WTC11 (cell line): ENCODE measurements at regions not wholly inside any gene's neighbourhood (a gene's known extent, or its start where the extent isn't known, plus 50 kb on each side); places are given as distances from the start of the nearest gene placed in this dataset.

Experiments used
- ATAC-seq: fragments of 200-7000 bp; cut with Tn5 transposase; 2 replicates; pipeline ENCODE4 v1.10.0; 2021; ENCODE audit warnings: mild to moderate bottlenecking, moderate library complexity
- CTCF ChIA-PET: fragments of 300-600 bp; sonication (Branson Sonifier 250); formaldehyde crosslinking; loops from one replicate; lab custom pipeline; 2021; ENCODE audit warnings: antibody characterized with exemption; lab: Charles Lee
- POLR2A ChIA-PET: fragments of 350-600 bp; sonication (Branson Sonifier 250); formaldehyde crosslinking; loops from one replicate; lab custom pipeline; 2021; ENCODE audit warnings: antibody characterized with exemption; lab: Charles Lee
- DNase-seq: peaks from one replicate; pipeline ENCODE4 v3.0.0; 2021; ENCODE audit warnings: low spot score
- H3K27ac Mint-ChIP-seq: 2 replicates; pipeline ENCODE4 v1.8.0; 2021; ENCODE audit warnings: mixed read lengths
- H3K27me3 Mint-ChIP-seq: 2 replicates; pipeline ENCODE4 v1.8.0; 2021; ENCODE audit warnings: low read depth, mild to moderate bottlenecking, moderate library complexity, mixed read lengths
- H3K36me3 Mint-ChIP-seq: 2 replicates; pipeline ENCODE4 v1.8.0; 2021; ENCODE audit warnings: mixed read lengths
- H3K4me1 Mint-ChIP-seq: 2 replicates; pipeline ENCODE4 v1.8.0; 2022; ENCODE audit warnings: mixed read lengths
- H3K4me3 Mint-ChIP-seq: 2 replicates; pipeline ENCODE4 v1.8.0; 2021; ENCODE audit warnings: mild to moderate bottlenecking, moderate library complexity, mixed read lengths
- H3K9me3 Mint-ChIP-seq: 2 replicates; pipeline ENCODE4 v1.8.0; 2021; ENCODE audit warnings: mixed read lengths
- ATF3 ChIP-seq: sonication (generic); formaldehyde crosslinking; conservative IDR thresholded peaks from 2 replicates; pipeline ENCODE4 v1.8.1; 2022; ENCODE audit warnings: mild to moderate bottlenecking, missing genetic modification reagents
- CBFB ChIP-seq: sonication (generic); formaldehyde crosslinking; IDR thresholded peaks from 2 replicates; pipeline ENCODE4 v1.8.1; 2022; ENCODE audit warnings: mild to moderate bottlenecking, low read depth, missing genetic modification reagents
- E2F5 ChIP-seq: sonication (generic); formaldehyde crosslinking; IDR thresholded peaks from 2 replicates; pipeline ENCODE4 v1.8.1; 2022; ENCODE audit warnings: mild to moderate bottlenecking, moderate library complexity, missing genetic modification reagents
- ELF4 ChIP-seq: sonication (generic); formaldehyde crosslinking; IDR thresholded peaks from 2 replicates; pipeline ENCODE4 v1.8.1; 2022; ENCODE audit warnings: low read depth, mild to moderate bottlenecking, moderate library complexity, missing genetic modification reagents
- ERG ChIP-seq: fragments of 250-450 bp; sonication (Bioruptor Pico); IDR thresholded peaks from 2 replicates; pipeline ENCODE4 v1.8.0; 2021; ENCODE audit warnings: mild to moderate bottlenecking
- ESRRA ChIP-seq: sonication (generic); formaldehyde crosslinking; IDR thresholded peaks from 2 replicates; pipeline ENCODE4 v1.8.1; 2022; ENCODE audit warnings: mild to moderate bottlenecking, missing genetic modification reagents, borderline replicate concordance
- FOXJ3 ChIP-seq: sonication (generic); formaldehyde crosslinking; IDR thresholded peaks from 2 replicates; pipeline ENCODE4 v1.9.0; 2021; ENCODE audit warnings: missing genetic modification reagents, mild to moderate bottlenecking, borderline replicate concordance
- FOXK1 ChIP-seq: sonication (generic); formaldehyde crosslinking; IDR thresholded peaks from 2 replicates; pipeline ENCODE4 v1.8.0; 2022; ENCODE audit warnings: mild to moderate bottlenecking, moderate library complexity, missing genetic modification reagents
- FOXP1 ChIP-seq: sonication (generic); formaldehyde crosslinking; IDR thresholded peaks from 2 replicates; pipeline ENCODE4 v1.8.0; 2022; ENCODE audit warnings: missing genetic modification reagents, mild to moderate bottlenecking, moderate library complexity, borderline replicate concordance
- MXD4 ChIP-seq: fragments of 250-450 bp; sonication (Bioruptor Pico); IDR thresholded peaks from 2 replicates; pipeline ENCODE4 v1.8.0; 2021; ENCODE audit warnings: mild to moderate bottlenecking, moderate library complexity, borderline replicate concordance
- OVOL2 ChIP-seq: fragments of 250-450 bp; sonication (Bioruptor Pico); IDR thresholded peaks from 2 replicates; pipeline ENCODE4 v1.9.0; 2021; ENCODE audit warnings: mild to moderate bottlenecking, borderline replicate concordance
- SMAD3 ChIP-seq: sonication (generic); formaldehyde crosslinking; IDR thresholded peaks from 2 replicates; pipeline ENCODE4 v1.8.0; 2022; ENCODE audit warnings: missing genetic modification reagents, mild to moderate bottlenecking, borderline replicate concordance
- SOX15 ChIP-seq: fragments of 250-450 bp; sonication (Bioruptor Pico); IDR thresholded peaks from 2 replicates; pipeline ENCODE4 v1.9.0; 2021; ENCODE audit warnings: mild to moderate bottlenecking
- TCF7 ChIP-seq: sonication (generic); formaldehyde crosslinking; IDR thresholded peaks from 2 replicates; pipeline ENCODE4 v1.8.0; 2022; ENCODE audit warnings: mild to moderate bottlenecking, low read depth, missing genetic modification reagents, moderate library complexity
- ZNF138 ChIP-seq: sonication (generic); formaldehyde crosslinking; conservative IDR thresholded peaks from 2 replicates; pipeline ENCODE4 v1.8.1; 2022; ENCODE audit warnings: mild to moderate bottlenecking, moderate library complexity, missing genetic modification reagents
- ZNF317 ChIP-seq: sonication (generic); formaldehyde crosslinking; IDR thresholded peaks from 2 replicates; pipeline ENCODE4 v1.8.1; 2023; ENCODE audit warnings: low read depth, mild to moderate bottlenecking, moderate library complexity, missing genetic modification reagents, borderline replicate concordance
- TF ChIP-seq, protein P1 (sequence below): sonication (generic); formaldehyde crosslinking; IDR thresholded peaks from 2 replicates; pipeline ENCODE4 v1.8.1; 2022; ENCODE audit warnings: low read depth, mild to moderate bottlenecking, moderate library complexity, missing genetic modification reagents, borderline replicate concordance
- TF ChIP-seq, protein P2 (sequence below): fragments of 250-450 bp; sonication (Bioruptor Pico); IDR thresholded peaks from 2 replicates; pipeline ENCODE4 v2.1.2; 2022; ENCODE audit warnings: mild to moderate bottlenecking, moderate library complexity
- TF ChIP-seq, protein P3 (sequence below): sonication (generic); formaldehyde crosslinking; IDR thresholded peaks from 2 replicates; pipeline ENCODE4 v1.8.0; 2022; ENCODE audit warnings: mild to moderate bottlenecking, missing genetic modification reagents
- TF ChIP-seq, protein P4 (sequence below): sonication (generic); formaldehyde crosslinking; IDR thresholded peaks from 2 replicates; pipeline ENCODE4 v1.8.1; 2023; ENCODE audit warnings: mild to moderate bottlenecking, missing genetic modification reagents
- TF ChIP-seq, protein P5 (sequence below): fragments of 200-600 bp; IDR thresholded peaks from 2 replicates; pipeline ENCODE4 v1.8.0; 2022; ENCODE audit warnings: antibody characterized with exemption

GRCh38 chr10:3425261-3425660, 252.7 kb upstream of the PITRM1 start:
- DNase-seq, result no peak
- POLR2A ChIA-PET, result no interaction called here
- Mint-ChIP-seq H3K36me3 (no peaks in the 10 kb centered on the region), H3K27ac (no peak overlapping the region), H3K4me3 (no peak overlapping the region), H3K4me1 (peaks cover 21% of the 10 kb centered on the region), H3K9me3 (no peaks in the 10 kb centered on the region), H3K27me3 (no peaks in the 10 kb centered on the region)
- no peak for ATAC-seq
- TF ChIP-seq ELF4 (CRISPR knock-in tag) (no peak), ATF3 (no peak), SOX15 (CRISPR knock-in tag) (no peak)
- CTCF ChIA-PET, result no interaction called here

GRCh38 chr10:3424111-3424851, 251.7 kb upstream of the PITRM1 start:
- POLR2A ChIA-PET, result no interaction called here
- DNase-seq (no peak), ATAC-seq (peak; percentile 64)
- Mint-ChIP-seq H3K9me3 (no peaks in the 10 kb centered on the region), H3K27ac (no peak overlapping the region), H3K36me3 (no peaks in the 10 kb centered on the region), H3K4me1 (peaks cover 21% of the 10 kb centered on the region), H3K4me3 (no peak overlapping the region), H3K27me3 (no peaks in the 10 kb centered on the region)
- TF ChIP-seq SMAD3 (CRISPR knock-in tag) (no peak), CBFB (CRISPR knock-in tag) (no peak), FOXK1 (CRISPR knock-in tag) (no peak), ZNF317 (CRISPR knock-in tag) (no peak), FOXP1 (no peak), E2F5 (CRISPR knock-in tag) (no peak), MXD4 (no peak), ZNF138 (CRISPR knock-in tag) (no peak), ERG (CRISPR knock-in tag) (no peak), ESRRA (CRISPR knock-in tag) (no peak)
- TF ChIP-seq, protein P1, sequence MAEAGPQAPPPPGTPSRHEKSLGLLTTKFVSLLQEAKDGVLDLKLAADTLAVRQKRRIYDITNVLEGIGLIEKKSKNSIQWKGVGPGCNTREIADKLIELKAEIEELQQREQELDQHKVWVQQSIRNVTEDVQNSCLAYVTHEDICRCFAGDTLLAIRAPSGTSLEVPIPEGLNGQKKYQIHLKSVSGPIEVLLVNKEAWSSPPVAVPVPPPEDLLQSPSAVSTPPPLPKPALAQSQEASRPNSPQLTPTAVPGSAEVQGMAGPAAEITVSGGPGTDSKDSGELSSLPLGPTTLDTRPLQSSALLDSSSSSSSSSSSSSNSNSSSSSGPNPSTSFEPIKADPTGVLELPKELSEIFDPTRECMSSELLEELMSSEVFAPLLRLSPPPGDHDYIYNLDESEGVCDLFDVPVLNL, result no peak
- TF ChIP-seq, protein P2, sequence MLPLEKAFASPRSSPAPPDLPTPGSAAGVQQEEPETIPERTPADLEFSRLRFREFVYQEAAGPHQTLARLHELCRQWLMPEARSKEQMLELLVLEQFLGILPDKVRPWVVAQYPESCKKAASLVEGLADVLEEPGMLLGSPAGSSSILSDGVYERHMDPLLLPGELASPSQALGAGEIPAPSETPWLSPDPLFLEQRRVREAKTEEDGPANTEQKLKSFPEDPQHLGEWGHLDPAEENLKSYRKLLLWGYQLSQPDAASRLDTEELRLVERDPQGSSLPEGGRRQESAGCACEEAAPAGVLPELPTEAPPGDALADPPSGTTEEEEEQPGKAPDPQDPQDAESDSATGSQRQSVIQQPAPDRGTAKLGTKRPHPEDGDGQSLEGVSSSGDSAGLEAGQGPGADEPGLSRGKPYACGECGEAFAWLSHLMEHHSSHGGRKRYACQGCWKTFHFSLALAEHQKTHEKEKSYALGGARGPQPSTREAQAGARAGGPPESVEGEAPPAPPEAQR (CRISPR knock-in tag), result no peak
- TF ChIP-seq, protein P3, sequence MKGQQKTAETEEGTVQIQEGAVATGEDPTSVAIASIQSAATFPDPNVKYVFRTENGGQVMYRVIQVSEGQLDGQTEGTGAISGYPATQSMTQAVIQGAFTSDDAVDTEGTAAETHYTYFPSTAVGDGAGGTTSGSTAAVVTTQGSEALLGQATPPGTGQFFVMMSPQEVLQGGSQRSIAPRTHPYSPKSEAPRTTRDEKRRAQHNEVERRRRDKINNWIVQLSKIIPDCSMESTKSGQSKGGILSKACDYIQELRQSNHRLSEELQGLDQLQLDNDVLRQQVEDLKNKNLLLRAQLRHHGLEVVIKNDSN (CRISPR knock-in tag), result no peak
- CTCF ChIA-PET, result interaction anchor here (1.4 kb wide), 1 partner anchor 231 kb away, joined by 5 read pairs; no protein-coding TSS in a partner anchor

- ChIA-PET CTCF (interaction anchor here (1.4 kb wide), 1 partner anchor 230 kb away, joined by 5 read pairs; no protein-coding TSS in a partner anchor), POLR2A (no interaction called here)
- ATAC-seq, result no peak; the same call in 1 of the 2 replicates
- Mint-ChIP-seq H3K4me1 (peaks cover 23% of the 10 kb centered on the region), H3K27me3 (no peaks in the 10 kb centered on the region), H3K36me3 (no peaks in the 10 kb centered on the region), H3K27ac (no peak overlapping the region), H3K9me3 (no peaks in the 10 kb centered on the region), H3K4me3 (no peak overlapping the region)
- DNase-seq, result no peak
- TF ChIP-seq FOXJ3 (CRISPR knock-in tag), result no peak
- TF ChIP-seq OVOL2 (CRISPR knock-in tag), result no peak
- TF ChIP-seq TCF7 (CRISPR knock-in tag), result no peak
- TF ChIP-seq, protein P4, sequence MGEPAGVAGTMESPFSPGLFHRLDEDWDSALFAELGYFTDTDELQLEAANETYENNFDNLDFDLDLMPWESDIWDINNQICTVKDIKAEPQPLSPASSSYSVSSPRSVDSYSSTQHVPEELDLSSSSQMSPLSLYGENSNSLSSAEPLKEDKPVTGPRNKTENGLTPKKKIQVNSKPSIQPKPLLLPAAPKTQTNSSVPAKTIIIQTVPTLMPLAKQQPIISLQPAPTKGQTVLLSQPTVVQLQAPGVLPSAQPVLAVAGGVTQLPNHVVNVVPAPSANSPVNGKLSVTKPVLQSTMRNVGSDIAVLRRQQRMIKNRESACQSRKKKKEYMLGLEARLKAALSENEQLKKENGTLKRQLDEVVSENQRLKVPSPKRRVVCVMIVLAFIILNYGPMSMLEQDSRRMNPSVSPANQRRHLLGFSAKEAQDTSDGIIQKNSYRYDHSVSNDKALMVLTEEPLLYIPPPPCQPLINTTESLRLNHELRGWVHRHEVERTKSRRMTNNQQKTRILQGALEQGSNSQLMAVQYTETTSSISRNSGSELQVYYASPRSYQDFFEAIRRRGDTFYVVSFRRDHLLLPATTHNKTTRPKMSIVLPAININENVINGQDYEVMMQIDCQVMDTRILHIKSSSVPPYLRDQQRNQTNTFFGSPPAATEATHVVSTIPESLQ, result no peak
- TF ChIP-seq, protein P5, sequence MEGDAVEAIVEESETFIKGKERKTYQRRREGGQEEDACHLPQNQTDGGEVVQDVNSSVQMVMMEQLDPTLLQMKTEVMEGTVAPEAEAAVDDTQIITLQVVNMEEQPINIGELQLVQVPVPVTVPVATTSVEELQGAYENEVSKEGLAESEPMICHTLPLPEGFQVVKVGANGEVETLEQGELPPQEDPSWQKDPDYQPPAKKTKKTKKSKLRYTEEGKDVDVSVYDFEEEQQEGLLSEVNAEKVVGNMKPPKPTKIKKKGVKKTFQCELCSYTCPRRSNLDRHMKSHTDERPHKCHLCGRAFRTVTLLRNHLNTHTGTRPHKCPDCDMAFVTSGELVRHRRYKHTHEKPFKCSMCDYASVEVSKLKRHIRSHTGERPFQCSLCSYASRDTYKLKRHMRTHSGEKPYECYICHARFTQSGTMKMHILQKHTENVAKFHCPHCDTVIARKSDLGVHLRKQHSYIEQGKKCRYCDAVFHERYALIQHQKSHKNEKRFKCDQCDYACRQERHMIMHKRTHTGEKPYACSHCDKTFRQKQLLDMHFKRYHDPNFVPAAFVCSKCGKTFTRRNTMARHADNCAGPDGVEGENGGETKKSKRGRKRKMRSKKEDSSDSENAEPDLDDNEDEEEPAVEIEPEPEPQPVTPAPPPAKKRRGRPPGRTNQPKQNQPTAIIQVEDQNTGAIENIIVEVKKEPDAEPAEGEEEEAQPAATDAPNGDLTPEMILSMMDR, result no peak
Observed at GRCh38 chr10:3423384-3423783, 250.8 kb upstream of the PITRM1 start.
